Choroid plexus epithelial cell (primary cell): ENCODE measurements at regions not wholly inside any gene's neighbourhood (a gene's known extent, or its start where the extent isn't known, plus 50 kb on each side); places are given as distances from the start of the nearest gene placed in this dataset.
A peak's percentile ranks its signal among the peaks of the same experiment; 100 is the strongest.
"Not testable (repeated sequence)": the region's sequence is repeated elsewhere in the genome, so short reads cannot be mapped to it uniquely, and the experiment has no call there.

Source experiments
- DNase-seq: peaks from one replicate; pipeline ENCODE4 v3.0.0-alpha.2; 2010; ENCODE audit warnings: low read depth
- H3K4me3 ChIP-seq: 2 replicates; pipeline ENCODE4 v1.5.1; 2011; ENCODE audit warnings: low read depth, mild to moderate bottlenecking, control low read depth, low read length, moderate library complexity
- TF ChIP-seq, protein P1 (sequence below): conservative IDR thresholded peaks from 2 replicates; pipeline ENCODE4 v1.5.1; 2011; ENCODE audit warnings: low read depth, mild to moderate bottlenecking, control low read depth, inconsistent platforms, low read length, moderate library complexity

DNA sequence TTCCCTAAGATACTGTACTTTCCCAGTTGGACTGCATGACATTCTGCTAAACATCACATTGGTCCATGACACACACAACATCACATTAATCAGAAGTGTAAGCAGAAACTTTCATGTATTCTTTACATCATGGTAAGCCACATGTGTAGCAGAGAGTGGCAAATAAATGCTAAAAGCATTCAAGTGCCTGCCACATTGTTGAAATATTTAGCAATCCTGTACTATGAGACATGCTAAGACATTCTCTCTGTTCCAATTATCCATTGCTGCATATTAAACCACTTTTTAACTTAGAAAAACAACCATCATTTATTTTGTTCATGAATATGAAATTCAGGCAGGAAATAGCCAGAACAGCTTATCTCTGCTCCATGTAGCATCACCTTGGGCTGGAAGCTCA lies 207.7 kb upstream of the GJE1 start:
- TF ChIP-seq, protein P1, sequence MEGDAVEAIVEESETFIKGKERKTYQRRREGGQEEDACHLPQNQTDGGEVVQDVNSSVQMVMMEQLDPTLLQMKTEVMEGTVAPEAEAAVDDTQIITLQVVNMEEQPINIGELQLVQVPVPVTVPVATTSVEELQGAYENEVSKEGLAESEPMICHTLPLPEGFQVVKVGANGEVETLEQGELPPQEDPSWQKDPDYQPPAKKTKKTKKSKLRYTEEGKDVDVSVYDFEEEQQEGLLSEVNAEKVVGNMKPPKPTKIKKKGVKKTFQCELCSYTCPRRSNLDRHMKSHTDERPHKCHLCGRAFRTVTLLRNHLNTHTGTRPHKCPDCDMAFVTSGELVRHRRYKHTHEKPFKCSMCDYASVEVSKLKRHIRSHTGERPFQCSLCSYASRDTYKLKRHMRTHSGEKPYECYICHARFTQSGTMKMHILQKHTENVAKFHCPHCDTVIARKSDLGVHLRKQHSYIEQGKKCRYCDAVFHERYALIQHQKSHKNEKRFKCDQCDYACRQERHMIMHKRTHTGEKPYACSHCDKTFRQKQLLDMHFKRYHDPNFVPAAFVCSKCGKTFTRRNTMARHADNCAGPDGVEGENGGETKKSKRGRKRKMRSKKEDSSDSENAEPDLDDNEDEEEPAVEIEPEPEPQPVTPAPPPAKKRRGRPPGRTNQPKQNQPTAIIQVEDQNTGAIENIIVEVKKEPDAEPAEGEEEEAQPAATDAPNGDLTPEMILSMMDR: no peak
- peak; percentile 25 for DNase-seq

DNA sequence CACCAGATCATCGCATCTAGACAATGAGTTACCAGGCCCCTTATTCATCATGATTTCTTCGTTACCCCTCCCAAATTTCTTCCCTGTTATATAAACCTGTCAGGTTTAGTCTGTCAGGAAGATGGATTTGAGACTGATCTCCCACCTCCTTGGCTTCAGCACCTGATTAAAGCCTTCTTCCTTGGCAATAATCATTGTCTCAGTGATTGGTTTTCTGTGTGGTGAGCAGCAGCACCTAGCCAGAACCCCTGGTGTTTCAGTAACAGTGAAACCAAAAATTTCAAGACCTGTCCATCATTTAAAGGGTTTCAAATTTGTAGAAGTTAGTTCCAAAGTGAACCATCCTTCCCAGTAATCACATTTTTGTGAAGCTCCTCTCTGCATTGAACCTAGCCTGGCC lies 209.8 kb upstream of the GJE1 start:
- H3K4me3 ChIP-seq: no peak overlapping the region
- no peak for DNase-seq
- TF ChIP-seq, protein P1: no peak

More for the DNA sequence above, 207.7 kb upstream of the GJE1 start:
- no peak overlapping the region for H3K4me3 ChIP-seq

DNA sequence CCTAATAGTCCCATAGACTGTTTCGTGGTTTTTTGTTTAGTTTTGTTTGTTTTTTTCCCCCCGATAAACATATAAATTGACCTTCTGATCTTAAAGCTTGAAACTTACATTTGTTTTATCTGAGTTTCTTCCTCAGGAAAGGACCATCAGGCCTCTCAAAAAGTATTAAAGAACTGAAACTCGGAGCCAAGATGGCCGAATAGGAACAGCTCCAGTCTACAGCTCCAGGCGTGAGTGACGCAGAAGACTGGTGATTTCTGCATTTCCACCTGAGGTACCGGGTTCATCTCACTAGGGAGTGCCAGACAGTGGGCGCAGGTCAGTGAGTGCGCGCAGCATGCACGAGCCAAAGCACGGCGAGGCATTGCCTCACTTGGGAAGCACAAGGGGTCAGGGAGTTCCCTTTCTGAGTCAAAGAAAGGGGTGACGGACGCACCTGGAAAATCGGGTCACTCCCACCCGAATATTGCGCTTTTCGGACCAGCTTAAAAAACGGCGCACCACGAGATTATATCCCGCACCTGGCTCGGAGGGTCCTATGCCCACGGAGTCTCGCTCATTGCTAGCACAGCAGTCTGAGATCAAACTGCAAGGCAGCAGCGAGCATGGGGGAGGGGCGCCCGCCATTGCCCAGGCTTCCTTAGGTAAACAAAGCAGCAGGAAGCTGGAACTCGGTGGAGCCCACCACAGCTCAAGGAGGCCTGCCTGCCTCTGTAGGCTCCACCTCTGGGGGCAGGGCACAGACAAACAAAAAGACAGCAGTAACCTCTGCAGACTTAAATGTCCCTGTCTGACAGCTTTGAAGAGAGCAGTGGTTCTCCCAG lies 215.8 kb upstream of the GJE1 start:
- not testable (repeated sequence) for H3K4me3 ChIP-seq, DNase-seq

DNA sequence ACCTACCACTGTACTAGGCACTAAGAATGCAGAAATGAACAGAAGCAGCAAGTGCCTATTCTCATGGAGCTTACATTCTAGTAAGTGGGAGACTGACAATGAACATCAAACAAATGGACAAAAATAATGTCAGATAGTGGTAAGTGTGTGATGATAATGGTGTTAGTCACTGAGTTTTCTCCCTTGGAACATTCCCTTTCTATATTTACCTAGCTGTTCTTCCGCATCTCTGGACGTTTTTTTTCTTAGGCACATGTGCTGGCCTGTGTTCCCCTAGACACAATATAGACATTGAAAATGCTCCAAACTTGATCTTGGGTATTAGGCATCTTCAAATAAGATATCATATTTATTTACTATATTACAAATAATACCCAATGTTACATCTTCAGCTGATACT lies 218.1 kb upstream of the GJE1 start:
- TF ChIP-seq, protein P1: no peak
- no peak for DNase-seq
- H3K4me3 ChIP-seq: no peak overlapping the region

DNA sequence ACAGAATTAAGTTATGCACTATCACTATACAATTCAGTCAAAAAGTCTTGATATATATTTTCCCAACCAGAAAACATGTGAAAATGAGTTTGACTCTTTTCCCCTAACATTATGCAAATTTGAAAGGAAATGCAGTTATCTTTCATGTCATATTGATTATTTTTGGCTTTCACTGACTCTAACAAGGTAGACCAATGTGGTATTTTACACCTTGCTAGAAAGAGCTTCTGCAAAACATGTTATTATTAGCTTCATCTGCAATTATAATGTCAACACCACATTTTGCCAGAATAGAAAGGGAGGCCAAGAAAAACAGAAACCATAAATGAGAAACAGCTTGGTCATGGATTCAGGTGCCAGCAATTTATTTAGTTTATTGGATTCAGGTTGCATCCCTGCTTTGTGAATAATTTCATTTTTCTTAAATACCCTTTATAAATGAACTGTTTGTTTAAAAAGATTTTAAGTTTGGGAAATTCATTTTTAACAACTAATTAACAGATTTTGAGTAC lies 226.1 kb upstream of the GJE1 start:
- TF ChIP-seq, protein P1: no peak
- H3K4me3 ChIP-seq: no peak overlapping the region

DNA sequence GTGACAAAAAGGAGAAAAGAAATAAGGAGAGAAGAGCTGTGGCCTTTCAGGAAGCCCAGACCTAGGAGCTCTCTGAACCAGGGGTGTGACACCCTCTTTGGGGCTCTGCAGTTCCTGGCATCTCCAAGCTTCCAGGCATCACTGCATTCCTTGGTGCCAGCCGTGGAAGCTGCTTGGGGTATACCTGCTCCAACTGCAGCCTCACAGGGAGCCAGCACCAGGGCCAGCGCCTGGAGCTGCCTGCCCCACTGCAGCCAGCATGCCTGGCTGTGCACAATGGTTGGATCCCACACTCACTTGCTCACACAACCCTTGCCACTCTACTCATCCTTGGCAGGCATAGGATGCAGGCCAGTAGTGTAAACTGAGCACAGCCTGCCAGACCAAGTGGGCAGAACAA lies 242.1 kb upstream of the GJE1 start:
- TF ChIP-seq, protein P1: no peak
- no peak for DNase-seq
- H3K4me3 ChIP-seq: no peak overlapping the region

More for the DNA sequence above, 226.1 kb upstream of the GJE1 start:
- DNase-seq: no peak

DNA sequence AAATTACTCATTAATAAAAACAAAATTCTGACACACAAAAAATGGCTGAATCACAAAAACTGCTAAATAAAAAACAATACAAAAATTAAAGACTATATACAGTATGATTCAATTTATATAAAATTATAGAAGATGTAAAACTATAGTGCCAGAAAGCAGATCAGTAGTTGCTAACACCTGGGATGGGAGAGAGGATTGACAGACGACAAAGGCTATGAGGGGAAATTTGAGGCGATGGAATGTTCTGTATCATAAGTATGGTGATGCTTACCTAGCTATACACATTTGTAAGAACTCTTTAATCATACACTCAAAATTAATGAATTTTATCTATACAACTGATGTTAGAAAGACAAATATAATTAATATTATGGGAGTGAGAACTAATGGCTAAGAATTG lies 247.9 kb upstream of the GJE1 start:
- no peak overlapping the region for H3K4me3 ChIP-seq
- TF ChIP-seq, protein P1: no peak
- no peak for DNase-seq
